ENCODE measurements at regions not wholly inside any gene's neighbourhood (a gene's known extent, or its start where the extent isn't known, plus 50 kb on each side); places are given as distances from the start of the nearest gene placed in this dataset.

DNA sequence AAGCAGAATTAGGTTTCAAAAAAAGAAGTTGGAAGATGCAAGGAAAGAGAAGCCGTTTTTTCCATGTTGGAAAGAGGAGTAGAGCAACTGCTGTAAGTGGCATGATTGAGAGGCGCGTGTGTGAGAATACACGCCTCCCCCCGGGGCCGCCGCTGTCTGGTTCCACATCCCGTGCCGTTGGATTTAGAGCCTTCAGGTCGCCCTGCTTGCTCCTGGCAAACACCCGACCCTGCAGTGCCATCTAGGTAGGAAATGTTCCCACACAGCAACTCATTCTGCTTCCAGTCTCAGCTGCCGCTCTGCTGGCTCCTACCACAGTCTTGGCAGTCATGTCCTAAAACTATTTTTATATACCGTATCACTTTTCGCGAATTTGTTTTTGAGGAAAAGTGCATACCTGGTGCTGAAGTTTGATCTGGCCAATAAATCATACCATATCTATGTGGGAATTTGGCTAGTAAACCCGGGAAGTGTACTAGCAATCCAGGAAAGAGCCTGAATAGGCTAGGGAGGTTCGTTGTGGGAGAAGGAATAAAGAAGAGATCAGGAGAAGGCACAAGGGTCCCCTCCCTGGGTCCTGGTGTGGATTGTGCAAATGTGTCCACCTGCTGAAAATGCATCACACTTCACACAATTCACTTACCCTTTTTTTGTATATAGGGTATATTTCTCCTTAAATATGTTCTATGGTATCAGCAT is 372.7 kb downstream of the FBXO15 start:
- H3K27ac Mint-ChIP-seq (ENCODE audit: low read depth, unreplicated experiment) = no peak overlapping the region
- H3K36me3 Mint-ChIP-seq (ENCODE audit: insufficient read depth, unreplicated experiment) = peaks cover 6% of the 10 kb centered on the region
- H3K4me3 Mint-ChIP-seq (ENCODE audit: unreplicated experiment) = no peak overlapping the region
- ChIA-PET CTCF (no interaction called here), POLR2A (no interaction called here)
- intact Hi-C loops (cut with micrococcal nuclease) = no loop called here
- no TSS peak for BruUV-seq (replicated peaks)
- H3K27me3 Mint-ChIP-seq (ENCODE audit: insufficient read depth, unreplicated experiment) = no peaks in the 10 kb centered on the region
- peaks cover 13% of the 10 kb centered on the region for H3K4me1 Mint-ChIP-seq (ENCODE audit: insufficient read depth, unreplicated experiment)
- no peak for DNase-seq (ENCODE audit: unreplicated experiment)
- no peaks in the 10 kb centered on the region for H3K9me3 Mint-ChIP-seq (ENCODE audit: unreplicated experiment)
- no peak for TF ChIP-seq CTCF (IDR thresholded peaks at IDR 0.05; ENCODE audit: unreplicated experiment)

- no peaks in the 10 kb centered on the region for H3K27me3 Mint-ChIP-seq (ENCODE audit: insufficient read depth, unreplicated experiment)
- TF ChIP-seq CTCF (IDR thresholded peaks at IDR 0.05; ENCODE audit: unreplicated experiment) = no peak
- intact Hi-C loops (cut with micrococcal nuclease) = no loop called here
- H3K36me3 Mint-ChIP-seq (ENCODE audit: insufficient read depth, unreplicated experiment) = peaks cover 6% of the 10 kb centered on the region
- ChIA-PET POLR2A (interaction anchor here (0.6 kb wide), 1 partner anchor 134 kb away, joined by 3 read pairs; no protein-coding TSS in a partner anchor), CTCF (interaction anchor here (0.8 to 1.6 kb wide), 2 partner anchors 76 to 632 kb away, joined by 3 read pairs; no protein-coding TSS in a partner anchor)
- DNase-seq (ENCODE audit: unreplicated experiment) = no peak
- BruUV-seq (replicated peaks) = no TSS peak
- no peaks in the 10 kb centered on the region for H3K4me1 Mint-ChIP-seq (ENCODE audit: insufficient read depth, unreplicated experiment)
- no peak overlapping the region for H3K4me3 Mint-ChIP-seq (ENCODE audit: unreplicated experiment)
- H3K9me3 Mint-ChIP-seq (ENCODE audit: unreplicated experiment) = no peaks in the 10 kb centered on the region
- no peak overlapping the region for H3K27ac Mint-ChIP-seq (ENCODE audit: low read depth, unreplicated experiment)
Measured at GRCh38 chr18:73768043-73768442, 379.6 kb downstream of the FBXO15 start.

- BruUV-seq (replicated peaks) = no TSS peak
- TF ChIP-seq CTCF (IDR thresholded peaks at IDR 0.05; ENCODE audit: unreplicated experiment) = no peak
- Mint-ChIP-seq H3K27me3 (ENCODE audit: insufficient read depth, unreplicated experiment) (no peaks in the 10 kb centered on the region), H3K36me3 (ENCODE audit: insufficient read depth, unreplicated experiment) (no peaks in the 10 kb centered on the region), H3K4me3 (ENCODE audit: unreplicated experiment) (no peak overlapping the region), H3K4me1 (ENCODE audit: insufficient read depth, unreplicated experiment) (no peaks in the 10 kb centered on the region), H3K9me3 (ENCODE audit: unreplicated experiment) (no peaks in the 10 kb centered on the region), H3K27ac (ENCODE audit: low read depth, unreplicated experiment) (no peak overlapping the region)
- CTCF ChIA-PET = interaction anchor here (0.7 to 1.2 kb wide), 2 partner anchors 12 to 19 kb away, joined by 4 to 5 read pairs; no protein-coding TSS in a partner anchor
- no peak for DNase-seq (ENCODE audit: unreplicated experiment)
- intact Hi-C loops (cut with micrococcal nuclease) = no loop called here
- POLR2A ChIA-PET = interaction anchor here (0.6 kb wide), 1 partner anchor 135 kb away, joined by 3 read pairs; no protein-coding TSS in a partner anchor
Measured at GRCh38 chr18:73766910-73767515, 380.6 kb downstream of the FBXO15 start.

GRCh38 chr18:73758446-73758845 is 389.2 kb downstream of the FBXO15 start:
- no peak for TF ChIP-seq CTCF (IDR thresholded peaks at IDR 0.05; ENCODE audit: unreplicated experiment)
- Mint-ChIP-seq H3K4me3 (ENCODE audit: unreplicated experiment) (no peak overlapping the region), H3K36me3 (ENCODE audit: insufficient read depth, unreplicated experiment) (no peaks in the 10 kb centered on the region), H3K27ac (ENCODE audit: low read depth, unreplicated experiment) (no peak overlapping the region), H3K9me3 (ENCODE audit: unreplicated experiment) (no peaks in the 10 kb centered on the region), H3K27me3 (ENCODE audit: insufficient read depth, unreplicated experiment) (no peaks in the 10 kb centered on the region), H3K4me1 (ENCODE audit: insufficient read depth, unreplicated experiment) (peaks cover 22% of the 10 kb centered on the region)
- CTCF ChIA-PET = interaction anchor here (0.6 kb wide), 1 partner anchor 222 kb away, joined by 3 read pairs; no protein-coding TSS in a partner anchor
- BruUV-seq (replicated peaks) = no TSS peak
- POLR2A ChIA-PET = interaction anchor here (0.5 to 0.7 kb wide), 2 partner anchors 24 to 32 kb away, joined by 3 read pairs; no protein-coding TSS in a partner anchor
- intact Hi-C loops (cut with micrococcal nuclease) = no loop called here
- peak; percentile 22 for DNase-seq (ENCODE audit: unreplicated experiment)

All from MCF 10A (cell line).